Stimulated activated CD8-positive, alpha-beta memory T cell treated with anti-CD3 and anti-CD28 coated beads, Interleukin-4, amount 100 ng/mL, for 48 hours (primary cell): ENCODE measurements at regions not wholly inside any gene's neighbourhood (a gene's known extent, or its start where the extent isn't known, plus 50 kb on each side); places are given as distances from the start of the nearest gene placed in this dataset.
"Not testable (repeated sequence)": the region's sequence is repeated elsewhere in the genome, so short reads cannot be mapped to it uniquely, and the experiment has no call there.

Experiments used
- DNase-seq: peaks from one replicate; pipeline ENCODE4 v3.0.0-alpha.2; 2020

GRCh38 chr4:66577922-66578321, 907.6 kb upstream of the EPHA5 start:
- no peak for DNase-seq

- DNase-seq, result no peak
Measured at GRCh38 chr4:66575008-66575696, 904.9 kb upstream of the EPHA5 start.

- no peak for DNase-seq
Measured at GRCh38 chr4:66574145-66574978, 904.1 kb upstream of the EPHA5 start.

- no peak for DNase-seq
Measured at GRCh38 chr4:66572949-66573348, 902.7 kb upstream of the EPHA5 start.

- DNase-seq, result no peak
Measured at GRCh38 chr4:66571145-66571695, 900.9 kb upstream of the EPHA5 start.

- DNase-seq, result no peak
Measured at GRCh38 chr4:66569228-66569627, 898.9 kb upstream of the EPHA5 start.

- DNase-seq, result no peak
Measured at GRCh38 chr4:66568431-66568830, 898.1 kb upstream of the EPHA5 start.

GRCh38 chr4:66568001-66568400, 897.7 kb upstream of the EPHA5 start:
- DNase-seq, result no peak

- no peak for DNase-seq
Measured at GRCh38 chr4:66567551-66567950, 897.3 kb upstream of the EPHA5 start.

GRCh38 chr4:66565801-66566200, 895.5 kb upstream of the EPHA5 start:
- DNase-seq, result no peak

GRCh38 chr4:66564901-66565651, 894.8 kb upstream of the EPHA5 start:
- no peak for DNase-seq

GRCh38 chr4:66562276-66562806, 892.1 kb upstream of the EPHA5 start:
- no peak for DNase-seq

- not testable (repeated sequence) for DNase-seq
Measured at GRCh38 chr4:66561465-66562053, 891.3 kb upstream of the EPHA5 start.

GRCh38 chr4:66558651-66559050, 888.4 kb upstream of the EPHA5 start:
- DNase-seq, result no peak

GRCh38 chr4:66556651-66557278, 886.5 kb upstream of the EPHA5 start:
- no peak for DNase-seq

- DNase-seq, result no peak
Measured at GRCh38 chr4:66555301-66555700, 885.0 kb upstream of the EPHA5 start.

GRCh38 chr4:66554826-66555225, 884.5 kb upstream of the EPHA5 start:
- no peak for DNase-seq

GRCh38 chr4:66545301-66545700, 875.0 kb upstream of the EPHA5 start:
- not testable (repeated sequence) for DNase-seq

GRCh38 chr4:66544281-66544680, 874.0 kb upstream of the EPHA5 start:
- no peak for DNase-seq

- no peak for DNase-seq
Measured at GRCh38 chr4:66539745-66540144, 869.5 kb upstream of the EPHA5 start.

GRCh38 chr4:66524781-66525180, 854.5 kb upstream of the EPHA5 start:
- no peak for DNase-seq

- DNase-seq, result no peak
Measured at GRCh38 chr4:66522244-66522643, 852.0 kb upstream of the EPHA5 start.
